A549 (cell line): ENCODE measurements at regions not wholly inside any gene's neighbourhood (a gene's known extent, or its start where the extent isn't known, plus 50 kb on each side); places are given as distances from the start of the nearest gene placed in this dataset.

ENCODE experiments used
- ATAC-seq, 2 experiments: fragments of 200-7000 bp in 1 of 2; fragments of >200 bp in 1 of 2; cut with Nextera tagmentation in 1 of 2; cut with Tn5 transposase in 1 of 2; 3 replicates each; pipeline versions ENCODE4 v1.8.0 to v1.9.1; 2018 to 2020; ENCODE audit warnings: mild to moderate bottlenecking in 1 of 2, moderate library complexity in 1 of 2
- CTCF ChIA-PET: fragments of 300-600 bp; sonication (Branson Sonifier 250); formaldehyde crosslinking; extraction: SDS; loops from one replicate; lab custom pipeline; 2021; ENCODE audit warnings: antibody characterized with exemption, inconsistent platforms; lab: Yijun Ruan, JAX
- POLR2A ChIA-PET: fragments of 350-600 bp; formaldehyde crosslinking; extraction: SDS; loops from one replicate; lab custom pipeline; 2021; ENCODE audit warnings: antibody characterized with exemption, inconsistent platforms; lab: Yijun Ruan, JAX
- DNase-seq, 2 experiments: peaks; one replicate each; pipeline versions ENCODE4 v3.0.0 to v3.0.0-alpha.2; 2011 to 2016; ENCODE audit warnings: low read depth in 1 of 2, low spot score in 1 of 2
- FAIRE-seq: peaks from 2 replicates; lab custom pipeline; 2011; peaks lifted over from hg19 to GRCh38; lab: Jason Lieb, UNC
- H3K27ac ChIP-seq, 2 experiments: fragments of >200 bp; sonication (Bioruptor Twin); formaldehyde crosslinking; 3 replicates each; pipeline ENCODE4 v1.5.1; 2016 to 2017
- H3K4me1 ChIP-seq: fragments of >200 bp; sonication (Bioruptor Twin); formaldehyde crosslinking; 3 replicates; pipeline ENCODE4 v1.6.1; 2016
- H3K4me2 ChIP-seq: fragments of >200 bp; sonication (Bioruptor Twin); formaldehyde crosslinking; 3 replicates; pipeline ENCODE4 v1.6.1; 2016
- H3K4me3 ChIP-seq: fragments of >200 bp; sonication (Bioruptor Twin); formaldehyde crosslinking; 3 replicates; pipeline ENCODE4 v1.5.1; 2016
- H3K9me3 ChIP-seq: fragments of >200 bp; sonication (Bioruptor Twin); formaldehyde crosslinking; 3 replicates; pipeline ENCODE4 v1.6.1; 2016
- BHLHE40 ChIP-seq: IDR thresholded peaks from 2 replicates; pipeline ENCODE4 v1.6.1; 2012; ENCODE audit warnings: low read depth, low read length, inconsistent platforms
- CBX8 ChIP-seq: fragments of 200-600 bp; sonication (generic); IDR thresholded peaks from 2 replicates; pipeline ENCODE4 v1.6.1; 2016
- CHD4 ChIP-seq: fragments of 200-600 bp; sonication (generic); IDR thresholded peaks from 2 replicates; pipeline ENCODE4 v1.6.1; 2016; ENCODE audit warnings: antibody characterized with exemption, mild to moderate bottlenecking, borderline replicate concordance
- EHF ChIP-seq: fragments of 250-450 bp; sonication (Bioruptor Pico); IDR thresholded peaks from 2 replicates; pipeline ENCODE4 v1.5.0; 2020; ENCODE audit warnings: mild to moderate bottlenecking
- EP300 ChIP-seq, 2 experiments: fragments of >200 bp; sonication (Bioruptor Twin); formaldehyde crosslinking; IDR thresholded peaks; 2 replicates in 1 of 2; 3 replicates in 1 of 2; pipeline ENCODE4 v1.6.1; 2016 to 2017
- FOSB ChIP-seq: fragments of 250-450 bp; sonication (Bioruptor Pico); IDR thresholded peaks from 2 replicates; pipeline ENCODE4 v1.5.0; 2020; ENCODE audit warnings: mild to moderate bottlenecking, moderate library complexity
- FOSL2 ChIP-seq, 2 experiments: fragments of 450-650 bp in 1 of 2; fragments of >200 bp in 1 of 2; sonication (Bioruptor Twin) in 1 of 2; formaldehyde crosslinking; IDR thresholded peaks; 2 replicates each; pipeline versions ENCODE4 v1.5.0 to v1.6.1; 2016 to 2020; ENCODE audit warnings: mild to moderate bottlenecking in 1 of 2, moderate library complexity in 1 of 2
- FOXS1 ChIP-seq: fragments of 250-450 bp; sonication (Bioruptor Pico); IDR thresholded peaks from 2 replicates; pipeline ENCODE4 v1.5.0; 2020; ENCODE audit warnings: mild to moderate bottlenecking, moderate library complexity
- GATA3 ChIP-seq: IDR thresholded peaks from 2 replicates; pipeline ENCODE4 v1.6.1; 2012; ENCODE audit warnings: borderline replicate concordance
- HDAC2 ChIP-seq: fragments of 200-600 bp; sonication (generic); IDR thresholded peaks from 2 replicates; pipeline ENCODE4 v1.6.1; 2016
- HOXB13 ChIP-seq: fragments of 250-450 bp; sonication (Bioruptor Pico); IDR thresholded peaks from 2 replicates; pipeline ENCODE4 v1.5.0; 2020; ENCODE audit warnings: low read depth, mild to moderate bottlenecking, moderate library complexity
- HOXB5 ChIP-seq: fragments of 250-450 bp; sonication (Bioruptor Pico); IDR thresholded peaks from 2 replicates; pipeline ENCODE4 v1.5.0; 2020; ENCODE audit warnings: mild to moderate bottlenecking, moderate library complexity
- KDM1A ChIP-seq: fragments of 200-600 bp; sonication (generic); IDR thresholded peaks from 2 replicates; pipeline ENCODE4 v1.6.1; 2016; ENCODE audit warnings: low read depth, mild to moderate bottlenecking
- KDM5A ChIP-seq: fragments of 200-600 bp; sonication (generic); IDR thresholded peaks from 2 replicates; pipeline ENCODE4 v1.6.1; 2016; ENCODE audit warnings: antibody characterized with exemption, mild to moderate bottlenecking
- MAFK ChIP-seq: fragments of 450-650 bp; IDR thresholded peaks from 2 replicates; pipeline ENCODE4 v1.6.1; 2014; ENCODE audit not compliant: partially characterized antibody
- RAD21 ChIP-seq, 2 experiments: fragments of >200 bp in 1 of 2; sonication (Bioruptor Twin) in 1 of 2; formaldehyde crosslinking in 1 of 2; IDR thresholded peaks in 1 of 2; conservative IDR thresholded peaks in 1 of 2; 2 replicates in 1 of 2; 3 replicates in 1 of 2; pipeline ENCODE4 v1.6.1; 2012 to 2018; ENCODE audit warnings: inconsistent platforms in 1 of 2
- RCOR1 ChIP-seq: fragments of 150-350 bp; IDR thresholded peaks from 2 replicates; pipeline ENCODE4 v1.6.1; 2014; ENCODE audit warnings: antibody characterized with exemption, low read length, low read depth
- RFX5 ChIP-seq: fragments of 450-650 bp; IDR thresholded peaks from 2 replicates; pipeline ENCODE4 v1.7.1; 2014; ENCODE audit warnings: antibody characterized with exemption, mild to moderate bottlenecking, moderate library complexity
- RNF2 ChIP-seq: fragments of 200-600 bp; sonication (generic); IDR thresholded peaks from 2 replicates; pipeline ENCODE4 v1.6.1; 2016; ENCODE audit warnings: low read depth, mild to moderate bottlenecking, antibody characterized with exemption, moderate library complexity, borderline replicate concordance
- ZFP36 ChIP-seq: fragments of 450-650 bp; IDR thresholded peaks from 2 replicates; pipeline ENCODE4 v1.6.1; 2014; ENCODE audit warnings: borderline replicate concordance; ENCODE audit not compliant: partially characterized antibody
- ZNF302 ChIP-seq: fragments of 250-450 bp; sonication (Bioruptor Pico); IDR thresholded peaks from 2 replicates; pipeline ENCODE4 v1.9.0; 2021; ENCODE audit warnings: inconsistent platforms, mild to moderate bottlenecking, moderate library complexity
- WGBS: methylation state at CpG from one replicate; pipeline ENCODE4 v1.1.6; 2017; ENCODE audit errors: missing lambda C conversion rate; 5-methylcytosine and 5-hydroxymethylcytosine counted together
- TF ChIP-seq, protein P1 (sequence below): IDR thresholded peaks from 2 replicates; pipeline ENCODE4 v1.6.1; 2012; ENCODE audit warnings: low read depth, borderline replicate concordance
- TF ChIP-seq, protein P2 (sequence below): fragments of 250-450 bp; sonication (Bioruptor Pico); IDR thresholded peaks from 2 replicates; pipeline ENCODE4 v1.5.0; 2021; ENCODE audit warnings: mild to moderate bottlenecking, moderate library complexity, borderline replicate concordance
- TF ChIP-seq, protein P3 (sequence below): fragments of 450-650 bp; IDR thresholded peaks from 2 replicates; pipeline ENCODE4 v1.6.1; 2014; ENCODE audit warnings: antibody characterized with exemption
- TF ChIP-seq, protein P4 (sequence below): fragments of 200-600 bp; sonication (generic); IDR thresholded peaks from 2 replicates; pipeline ENCODE4 v1.6.1; 2016; ENCODE audit warnings: antibody characterized with exemption, mild to moderate bottlenecking, moderate library complexity
- TF ChIP-seq, protein P5 (sequence below): fragments of >200 bp; sonication (Bioruptor Twin); formaldehyde crosslinking; IDR thresholded peaks from 2 replicates; pipeline ENCODE4 v1.6.1; 2016
- TF ChIP-seq, protein P6 (sequence below): fragments of 250-450 bp; sonication (Bioruptor Pico); IDR thresholded peaks from 2 replicates; pipeline ENCODE4 v1.5.0; 2020; ENCODE audit warnings: low read depth, mild to moderate bottlenecking, moderate library complexity
- TF ChIP-seq, protein P7 (sequence below): fragments of 150-350 bp; IDR thresholded peaks from 2 replicates; pipeline ENCODE4 v1.6.1; 2014; ENCODE audit warnings: low read depth, mild to moderate bottlenecking, low read length

DNA sequence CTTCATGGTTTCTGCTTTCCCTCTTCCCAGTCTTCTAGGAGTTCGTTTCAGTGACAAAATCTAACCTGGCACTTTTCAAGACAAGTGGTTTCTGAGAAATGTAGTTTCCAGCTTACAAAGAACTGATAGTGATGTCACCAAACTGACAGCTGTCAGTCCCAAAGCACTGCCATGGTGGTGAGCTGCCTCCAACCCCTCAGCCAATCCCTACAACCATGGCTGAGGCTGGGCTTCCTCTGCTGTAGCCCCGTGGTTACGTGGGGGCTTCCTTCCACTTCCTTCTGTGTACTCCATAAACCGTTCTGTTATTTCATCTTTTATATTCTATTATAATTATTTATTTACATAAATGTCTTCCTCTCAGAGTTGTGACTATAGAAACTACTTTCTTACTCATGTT, 198.6 kb upstream of the AGA start:
- ATAC-seq, result no peak
- WGBS, result 4% methylated on average over 4 of the region's 4 CpGs

DNA sequence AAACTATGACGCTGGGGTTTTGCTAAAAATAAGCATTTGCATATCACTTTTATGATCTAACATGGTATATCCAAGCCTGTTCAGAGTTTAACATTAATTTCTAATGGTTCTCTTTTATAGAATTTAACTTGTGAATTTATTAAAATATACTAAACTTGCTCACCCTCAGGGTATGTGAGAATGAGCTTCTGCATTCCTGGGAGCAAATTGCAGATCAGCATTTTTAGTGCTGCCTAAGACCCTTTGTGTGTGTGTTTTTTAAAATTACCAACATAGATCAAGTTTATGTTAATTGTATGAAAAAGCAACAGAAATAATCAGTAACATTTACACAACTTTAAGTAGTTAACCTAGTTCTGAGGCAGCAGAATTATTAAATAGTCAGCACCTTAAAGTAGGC, 218.0 kb upstream of the AGA start:
- DNase-seq, result no peak

More for the DNA sequence above, 198.6 kb upstream of the AGA start:
- Histone ChIP-seq H3K4me2 (no peak overlapping the region), H3K27ac (no peak overlapping the region), H3K4me3 (no peak overlapping the region), H3K9me3 (no peaks in the 10 kb centered on the region), H3K4me1 (no peaks in the 10 kb centered on the region)
- no peak for TF ChIP-seq RFX5
- TF ChIP-seq ZNF302 (CRISPR knock-in tag), result no peak
- no peak for TF ChIP-seq HOXB5 (CRISPR knock-in tag)
- TF ChIP-seq RNF2, result no peak
- TF ChIP-seq EP300 (IDR thresholded peaks at IDR 0.05), result no peak
- TF ChIP-seq HDAC2, result no peak
- TF ChIP-seq, protein P1, sequence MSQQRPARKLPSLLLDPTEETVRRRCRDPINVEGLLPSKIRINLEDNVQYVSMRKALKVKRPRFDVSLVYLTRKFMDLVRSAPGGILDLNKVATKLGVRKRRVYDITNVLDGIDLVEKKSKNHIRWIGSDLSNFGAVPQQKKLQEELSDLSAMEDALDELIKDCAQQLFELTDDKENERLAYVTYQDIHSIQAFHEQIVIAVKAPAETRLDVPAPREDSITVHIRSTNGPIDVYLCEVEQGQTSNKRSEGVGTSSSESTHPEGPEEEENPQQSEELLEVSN, result no peak
- TF ChIP-seq, protein P2, sequence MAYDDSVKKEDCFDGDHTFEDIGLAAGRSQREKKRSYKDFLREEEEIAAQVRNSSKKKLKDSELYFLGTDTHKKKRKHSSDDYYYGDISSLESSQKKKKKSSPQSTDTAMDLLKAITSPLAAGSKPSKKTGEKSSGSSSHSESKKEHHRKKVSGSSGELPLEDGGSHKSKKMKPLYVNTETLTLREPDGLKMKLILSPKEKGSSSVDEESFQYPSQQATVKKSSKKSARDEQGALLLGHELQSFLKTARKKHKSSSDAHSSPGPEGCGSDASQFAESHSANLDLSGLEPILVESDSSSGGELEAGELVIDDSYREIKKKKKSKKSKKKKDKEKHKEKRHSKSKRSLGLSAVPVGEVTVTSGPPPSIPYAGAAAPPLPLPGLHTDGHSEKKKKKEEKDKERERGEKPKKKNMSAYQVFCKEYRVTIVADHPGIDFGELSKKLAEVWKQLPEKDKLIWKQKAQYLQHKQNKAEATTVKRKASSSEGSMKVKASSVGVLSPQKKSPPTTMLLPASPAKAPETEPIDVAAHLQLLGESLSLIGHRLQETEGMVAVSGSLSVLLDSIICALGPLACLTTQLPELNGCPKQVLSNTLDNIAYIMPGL (CRISPR knock-in tag), result no peak
- TF ChIP-seq RAD21 (conservative IDR thresholded peaks at IDR 0.05 in 1 of 2, IDR thresholded peaks at IDR 0.05 in 1 of 2), result no peak
- TF ChIP-seq, protein P3, sequence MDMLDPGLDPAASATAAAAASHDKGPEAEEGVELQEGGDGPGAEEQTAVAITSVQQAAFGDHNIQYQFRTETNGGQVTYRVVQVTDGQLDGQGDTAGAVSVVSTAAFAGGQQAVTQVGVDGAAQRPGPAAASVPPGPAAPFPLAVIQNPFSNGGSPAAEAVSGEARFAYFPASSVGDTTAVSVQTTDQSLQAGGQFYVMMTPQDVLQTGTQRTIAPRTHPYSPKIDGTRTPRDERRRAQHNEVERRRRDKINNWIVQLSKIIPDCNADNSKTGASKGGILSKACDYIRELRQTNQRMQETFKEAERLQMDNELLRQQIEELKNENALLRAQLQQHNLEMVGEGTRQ, result no peak
- TF ChIP-seq CBX8, result no peak
- TF ChIP-seq MAFK, result no peak
- no peak for TF ChIP-seq FOSB (CRISPR knock-in tag)
- TF ChIP-seq, protein P4, sequence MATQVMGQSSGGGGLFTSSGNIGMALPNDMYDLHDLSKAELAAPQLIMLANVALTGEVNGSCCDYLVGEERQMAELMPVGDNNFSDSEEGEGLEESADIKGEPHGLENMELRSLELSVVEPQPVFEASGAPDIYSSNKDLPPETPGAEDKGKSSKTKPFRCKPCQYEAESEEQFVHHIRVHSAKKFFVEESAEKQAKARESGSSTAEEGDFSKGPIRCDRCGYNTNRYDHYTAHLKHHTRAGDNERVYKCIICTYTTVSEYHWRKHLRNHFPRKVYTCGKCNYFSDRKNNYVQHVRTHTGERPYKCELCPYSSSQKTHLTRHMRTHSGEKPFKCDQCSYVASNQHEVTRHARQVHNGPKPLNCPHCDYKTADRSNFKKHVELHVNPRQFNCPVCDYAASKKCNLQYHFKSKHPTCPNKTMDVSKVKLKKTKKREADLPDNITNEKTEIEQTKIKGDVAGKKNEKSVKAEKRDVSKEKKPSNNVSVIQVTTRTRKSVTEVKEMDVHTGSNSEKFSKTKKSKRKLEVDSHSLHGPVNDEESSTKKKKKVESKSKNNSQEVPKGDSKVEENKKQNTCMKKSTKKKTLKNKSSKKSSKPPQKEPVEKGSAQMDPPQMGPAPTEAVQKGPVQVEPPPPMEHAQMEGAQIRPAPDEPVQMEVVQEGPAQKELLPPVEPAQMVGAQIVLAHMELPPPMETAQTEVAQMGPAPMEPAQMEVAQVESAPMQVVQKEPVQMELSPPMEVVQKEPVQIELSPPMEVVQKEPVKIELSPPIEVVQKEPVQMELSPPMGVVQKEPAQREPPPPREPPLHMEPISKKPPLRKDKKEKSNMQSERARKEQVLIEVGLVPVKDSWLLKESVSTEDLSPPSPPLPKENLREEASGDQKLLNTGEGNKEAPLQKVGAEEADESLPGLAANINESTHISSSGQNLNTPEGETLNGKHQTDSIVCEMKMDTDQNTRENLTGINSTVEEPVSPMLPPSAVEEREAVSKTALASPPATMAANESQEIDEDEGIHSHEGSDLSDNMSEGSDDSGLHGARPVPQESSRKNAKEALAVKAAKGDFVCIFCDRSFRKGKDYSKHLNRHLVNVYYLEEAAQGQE, result no peak
- TF ChIP-seq KDM1A, result no peak
- TF ChIP-seq, protein P5, sequence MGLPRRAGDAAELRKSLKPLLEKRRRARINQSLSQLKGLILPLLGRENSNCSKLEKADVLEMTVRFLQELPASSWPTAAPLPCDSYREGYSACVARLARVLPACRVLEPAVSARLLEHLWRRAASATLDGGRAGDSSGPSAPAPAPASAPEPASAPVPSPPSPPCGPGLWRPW, result no peak
- no peak for TF ChIP-seq FOSL2 (IDR thresholded peaks at IDR 0.05)
- no peak for TF ChIP-seq FOSL2 (CRISPR knock-in tag; IDR thresholded peaks at IDR 0.05)
- no peak for TF ChIP-seq RCOR1
- CTCF ChIA-PET, result no interaction called here
- no peak for DNase-seq
- POLR2A ChIA-PET, result no interaction called here
- FAIRE-seq, result no peak

More for the DNA sequence above, 218.0 kb upstream of the AGA start:
- Histone ChIP-seq H3K4me2 (no peak overlapping the region), H3K9me3 (no peaks in the 10 kb centered on the region; the same call in 2 of the 3 replicates), H3K27ac (no peak overlapping the region), H3K4me1 (no peaks in the 10 kb centered on the region), H3K4me3 (no peak overlapping the region)
- CTCF ChIA-PET, result no interaction called here
- POLR2A ChIA-PET, result no interaction called here
- 19% methylated on average over 1 of the region's 1 CpG for WGBS
- FAIRE-seq, result no peak
- TF ChIP-seq ZFP36 (no peak), HOXB13 (no peak), EHF (CRISPR knock-in tag) (no peak), CHD4 (no peak), GATA3 (no peak), RNF2 (no peak), BHLHE40 (no peak), RAD21 (conservative IDR thresholded peaks at IDR 0.05 in 1 of 2, IDR thresholded peaks at IDR 0.05 in 1 of 2) (no peak), FOXS1 (CRISPR knock-in tag) (no peak), KDM5A (no peak)
- TF ChIP-seq, protein P6, sequence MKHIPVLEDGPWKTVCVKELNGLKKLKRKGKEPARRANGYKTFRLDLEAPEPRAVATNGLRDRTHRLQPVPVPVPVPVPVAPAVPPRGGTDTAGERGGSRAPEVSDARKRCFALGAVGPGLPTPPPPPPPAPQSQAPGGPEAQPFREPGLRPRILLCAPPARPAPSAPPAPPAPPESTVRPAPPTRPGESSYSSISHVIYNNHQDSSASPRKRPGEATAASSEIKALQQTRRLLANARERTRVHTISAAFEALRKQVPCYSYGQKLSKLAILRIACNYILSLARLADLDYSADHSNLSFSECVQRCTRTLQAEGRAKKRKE, result no peak
- TF ChIP-seq, protein P7, sequence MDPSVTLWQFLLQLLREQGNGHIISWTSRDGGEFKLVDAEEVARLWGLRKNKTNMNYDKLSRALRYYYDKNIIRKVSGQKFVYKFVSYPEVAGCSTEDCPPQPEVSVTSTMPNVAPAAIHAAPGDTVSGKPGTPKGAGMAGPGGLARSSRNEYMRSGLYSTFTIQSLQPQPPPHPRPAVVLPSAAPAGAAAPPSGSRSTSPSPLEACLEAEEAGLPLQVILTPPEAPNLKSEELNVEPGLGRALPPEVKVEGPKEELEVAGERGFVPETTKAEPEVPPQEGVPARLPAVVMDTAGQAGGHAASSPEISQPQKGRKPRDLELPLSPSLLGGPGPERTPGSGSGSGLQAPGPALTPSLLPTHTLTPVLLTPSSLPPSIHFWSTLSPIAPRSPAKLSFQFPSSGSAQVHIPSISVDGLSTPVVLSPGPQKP, result no peak
- TF ChIP-seq, protein P1, result no peak
- ATAC-seq, result no peak
